GM19351 (cell line): ENCODE measurements at regions not wholly inside any gene's neighbourhood (a gene's known extent, or its start where the extent isn't known, plus 50 kb on each side); places are given as distances from the start of the nearest gene placed in this dataset.

Experiments
- ATAC-seq: cut with Tn5 transposase; IDR thresholded peaks from one replicate; pipeline ENCODE4 v1.9.1; 2021; ENCODE audit warnings: mild to moderate bottlenecking, moderate library complexity; ENCODE audit not compliant: unreplicated experiment

DNA sequence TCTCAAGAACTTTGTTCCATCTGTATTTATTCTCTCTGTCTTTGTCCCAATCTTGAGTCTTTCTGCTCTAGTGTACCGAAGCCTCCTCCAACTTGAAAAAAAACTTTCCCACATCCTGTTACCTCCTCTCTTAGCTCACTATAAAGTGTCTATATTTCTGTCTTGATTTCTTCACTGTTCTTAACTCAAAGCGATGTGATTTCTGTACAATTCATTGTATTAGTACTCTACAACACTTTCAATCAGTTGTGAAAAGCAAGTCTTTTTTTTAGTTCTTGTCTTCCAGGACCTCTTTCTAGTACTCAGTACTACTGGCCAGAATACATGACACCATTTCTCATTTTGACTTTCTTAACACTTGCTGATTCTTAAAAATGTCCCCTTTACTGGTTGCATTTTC, 353.5 kb upstream of the SATB1 start:
- no peak for ATAC-seq

DNA sequence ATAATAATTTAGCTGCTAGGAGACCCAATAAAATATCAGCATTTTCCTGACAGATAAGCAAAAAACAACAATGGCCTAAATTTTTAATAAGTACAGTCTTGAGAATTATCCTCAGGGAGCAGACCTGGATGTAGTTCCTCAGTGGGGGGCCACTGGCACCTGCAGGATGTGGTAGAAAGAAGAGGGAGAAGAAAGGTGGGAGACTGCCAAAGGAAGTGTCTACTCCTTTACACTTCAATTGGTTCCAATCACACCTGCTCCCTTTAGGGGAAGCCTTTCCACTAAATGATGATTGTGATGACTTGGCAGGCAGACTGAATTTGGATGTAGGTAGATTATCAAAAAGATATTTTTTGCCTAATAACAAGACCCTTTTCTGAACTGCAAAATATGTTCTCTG, 353.0 kb upstream of the SATB1 start:
- no peak for ATAC-seq

GRCh38 chr3:18775501-18775900, 350.4 kb upstream of the SATB1 start:
- no peak for ATAC-seq

DNA sequence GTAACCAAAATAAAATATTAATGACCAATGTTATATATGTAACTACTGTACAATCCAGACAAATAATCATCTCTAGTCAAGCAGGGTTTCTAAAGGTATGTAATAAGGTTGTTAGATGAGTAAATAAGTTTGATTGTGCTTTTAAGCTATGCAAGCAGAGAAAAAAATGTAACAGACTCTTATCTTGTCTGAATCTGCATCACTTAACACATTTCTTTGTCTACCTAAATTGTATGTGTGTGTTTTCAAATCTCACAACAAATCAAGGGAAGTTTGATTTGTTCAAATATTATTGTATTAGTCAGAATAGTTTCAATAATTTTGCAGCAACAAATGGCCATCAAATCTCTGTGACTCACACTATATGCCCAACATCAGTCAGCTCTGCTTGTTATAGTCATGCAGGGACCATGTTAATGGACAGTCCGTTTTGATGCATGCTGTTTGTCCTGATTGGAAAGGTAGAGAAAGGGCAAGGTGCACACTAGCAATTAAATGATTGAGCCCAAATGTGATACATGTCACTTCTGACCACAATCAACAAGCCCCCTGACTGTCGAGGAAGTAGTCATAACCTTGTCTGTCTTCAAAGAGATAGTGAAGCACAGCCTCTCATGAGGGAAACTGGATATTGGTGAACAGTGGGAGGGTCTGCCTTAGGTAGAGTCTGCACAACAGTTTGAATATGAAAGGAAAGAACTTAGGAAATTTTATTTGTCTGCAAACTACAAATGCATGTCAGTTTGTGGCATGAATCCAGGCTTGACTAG, 349.4 kb upstream of the SATB1 start:
- ATAC-seq, result no peak

DNA sequence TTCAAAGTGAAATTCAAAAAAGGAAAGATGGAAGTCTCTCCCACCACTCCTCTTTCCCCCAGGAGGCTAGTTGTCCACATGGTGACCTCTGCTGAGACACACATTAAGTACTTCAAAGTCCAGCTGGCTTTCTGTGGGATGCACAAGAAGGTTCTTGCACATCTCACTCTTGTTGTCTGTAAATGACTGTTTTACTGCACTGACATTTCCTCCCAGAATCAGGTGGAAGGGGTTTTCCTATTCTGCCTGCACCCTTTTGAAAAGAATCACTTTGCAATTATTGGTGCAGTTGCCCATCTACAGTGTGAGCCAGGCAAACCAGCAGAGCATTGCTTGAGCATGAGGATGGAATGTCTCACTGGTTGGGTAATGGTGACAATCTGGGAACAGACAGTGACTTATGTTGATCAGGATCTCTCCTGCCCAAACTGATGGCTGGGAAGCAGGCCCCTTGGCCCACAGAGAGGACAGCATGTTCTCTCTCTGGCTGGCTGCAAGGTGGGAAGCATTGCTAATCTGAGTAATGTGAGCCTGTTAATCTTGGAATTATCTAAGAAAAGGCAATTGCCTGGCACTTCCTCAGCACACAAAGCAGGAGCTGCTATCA, 347.7 kb upstream of the SATB1 start:
- no peak for ATAC-seq

DNA sequence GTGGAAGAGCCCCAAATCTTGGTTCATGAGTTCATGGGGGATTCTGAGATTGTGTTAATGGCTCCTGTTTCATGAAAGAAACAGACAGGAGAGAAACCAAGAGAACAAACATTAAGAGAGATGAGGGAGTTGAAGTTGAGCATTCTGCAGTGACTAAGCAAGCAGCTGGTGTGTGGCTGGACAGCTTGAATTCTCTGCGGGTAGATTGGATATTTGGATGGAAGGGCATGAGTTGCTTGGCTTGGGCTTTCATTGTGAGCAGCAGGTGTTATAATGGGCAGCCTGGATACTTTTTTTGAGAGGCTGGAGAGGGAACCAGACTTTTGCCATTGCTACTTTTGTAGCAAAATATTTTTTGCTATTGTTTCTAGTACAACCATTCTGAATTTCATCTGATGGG, 346.8 kb upstream of the SATB1 start:
- ATAC-seq, result no peak

DNA sequence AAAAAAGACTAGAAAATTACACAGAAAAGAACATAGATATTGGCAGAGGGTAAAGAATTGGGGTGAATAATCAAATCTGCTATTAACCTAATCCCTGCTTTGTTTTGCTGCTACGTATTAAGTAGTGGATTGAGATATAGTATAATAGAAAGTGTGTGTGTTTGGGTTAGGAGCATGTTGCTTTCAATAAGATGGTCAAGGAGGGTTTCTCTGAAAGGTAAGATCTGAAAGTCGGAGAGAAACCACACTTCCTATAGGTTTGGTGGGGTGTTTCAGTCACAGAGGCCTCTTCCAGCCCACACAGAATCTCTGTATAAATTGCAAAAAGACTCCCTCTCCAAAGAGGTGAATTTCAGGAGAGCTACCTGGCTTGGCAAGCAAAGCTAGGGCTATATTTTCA, 345.7 kb upstream of the SATB1 start:
- ATAC-seq, result no peak

DNA sequence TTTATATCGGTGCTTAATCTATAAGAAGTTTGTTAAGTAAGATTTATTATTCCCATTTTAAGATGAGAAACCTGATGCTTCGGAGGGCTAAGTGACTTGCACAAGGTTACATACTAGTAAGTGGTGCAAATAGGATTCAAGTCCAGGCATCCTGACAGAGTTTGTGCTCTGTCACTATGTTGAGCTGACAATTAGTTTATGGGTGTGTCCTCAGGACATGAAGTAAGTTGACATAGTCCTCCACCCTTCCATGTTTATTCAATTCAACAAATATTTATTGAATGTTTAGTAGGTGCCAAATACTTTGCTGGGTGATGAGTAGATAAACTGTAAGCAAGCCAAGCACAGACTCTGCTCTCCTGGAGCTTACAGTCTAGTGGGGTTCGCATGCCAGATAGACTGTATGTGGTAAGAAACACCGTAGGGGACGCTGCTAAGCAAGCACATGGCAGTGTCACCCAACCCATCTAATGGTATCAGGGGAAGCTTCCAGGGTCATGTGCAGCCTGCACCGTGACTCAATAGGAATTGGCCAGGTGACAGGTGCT, 342.7 kb upstream of the SATB1 start:
- no peak for ATAC-seq

GRCh38 chr3:18766974-18767373, 341.8 kb upstream of the SATB1 start:
- no peak for ATAC-seq

DNA sequence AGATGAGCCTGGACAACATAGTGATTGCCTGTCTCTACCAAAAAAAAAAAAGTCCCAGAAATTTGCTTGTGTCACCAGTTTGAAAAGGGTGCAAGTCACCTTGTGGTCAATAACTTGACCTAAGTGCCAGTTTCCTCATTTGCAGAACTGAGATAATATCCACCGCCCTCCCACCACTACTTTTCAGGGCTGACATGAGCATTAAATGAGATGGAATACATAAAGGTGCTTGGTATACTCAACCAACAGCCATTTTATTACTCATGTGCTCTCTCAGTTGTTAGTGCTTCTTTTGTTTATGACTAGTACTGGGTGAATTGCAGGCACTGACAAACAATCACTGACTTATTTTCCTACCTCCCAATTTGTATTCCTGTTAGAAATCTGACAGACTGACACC, 340.5 kb upstream of the SATB1 start:
- ATAC-seq, result no peak

DNA sequence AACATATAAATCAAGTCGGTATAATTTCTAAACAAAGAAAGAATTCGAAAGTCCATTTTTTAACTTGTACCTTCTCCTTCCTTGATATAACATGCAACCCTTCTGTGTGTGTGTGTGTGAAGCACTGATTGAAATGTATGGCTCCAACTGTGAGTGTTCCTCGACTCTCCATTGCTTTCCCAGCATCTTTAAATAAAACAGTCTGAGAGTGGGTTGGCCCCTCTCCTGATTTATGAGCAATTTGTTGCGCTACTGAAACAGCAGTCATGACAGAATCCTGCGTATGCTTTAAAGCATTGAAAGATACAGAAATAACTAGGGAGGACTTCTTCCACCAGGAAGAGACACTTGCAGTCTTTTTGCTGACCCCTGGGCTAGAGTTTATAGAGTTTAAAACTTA, 340.0 kb upstream of the SATB1 start:
- ATAC-seq, result no peak

DNA sequence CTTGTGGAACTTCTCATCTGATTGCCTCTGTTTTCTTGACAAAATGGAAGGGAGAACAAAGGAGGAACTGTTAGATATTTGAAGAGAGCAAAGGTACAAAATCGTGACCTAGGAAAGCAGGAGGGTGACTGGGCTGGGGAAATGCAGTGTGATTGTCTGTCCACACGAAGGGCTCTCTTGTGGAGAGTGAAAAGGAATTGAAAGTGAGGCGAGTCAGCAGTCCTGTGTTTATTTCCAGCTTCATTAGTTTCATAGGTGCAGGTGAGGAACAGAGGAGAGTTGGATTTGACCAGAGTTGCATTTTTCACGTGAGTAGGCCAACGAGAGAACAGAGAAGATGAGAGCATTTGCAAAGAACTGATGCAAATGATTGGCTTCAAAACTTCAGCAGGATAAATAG, 336.4 kb upstream of the SATB1 start:
- no peak for ATAC-seq

DNA sequence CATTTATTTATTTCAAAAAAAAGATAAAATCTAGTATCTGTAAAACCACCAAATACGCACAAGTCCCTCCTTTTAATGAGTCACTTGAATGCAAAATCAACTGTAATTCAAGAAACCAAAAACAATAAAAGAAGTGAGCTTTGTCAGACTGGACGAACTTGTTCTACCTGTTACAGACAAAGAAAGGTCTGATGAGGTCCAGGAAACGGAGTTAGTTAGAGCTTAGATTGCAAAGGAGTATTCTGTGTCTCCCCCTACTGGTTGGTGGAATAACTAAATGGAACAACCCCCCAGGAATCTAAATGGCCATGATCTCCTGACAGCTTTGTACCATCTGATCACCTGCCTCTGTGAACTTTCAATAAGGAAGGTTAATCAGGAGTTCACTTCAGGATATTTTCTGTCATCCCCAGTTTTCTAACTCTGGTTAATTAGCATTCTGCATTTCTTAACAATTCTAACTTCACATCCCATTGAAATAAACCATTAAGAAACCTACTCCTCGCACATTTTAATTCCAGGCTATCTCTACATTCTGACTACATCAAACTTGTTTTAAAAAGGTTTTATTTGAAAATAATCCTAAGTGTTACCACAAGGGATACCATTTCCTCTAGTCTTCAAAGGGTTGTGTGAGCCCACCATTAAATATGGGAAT, 333.0 kb upstream of the SATB1 start:
- peak; percentile 92 for ATAC-seq

GRCh38 chr3:18757476-18757875, 332.3 kb upstream of the SATB1 start:
- no peak for ATAC-seq

DNA sequence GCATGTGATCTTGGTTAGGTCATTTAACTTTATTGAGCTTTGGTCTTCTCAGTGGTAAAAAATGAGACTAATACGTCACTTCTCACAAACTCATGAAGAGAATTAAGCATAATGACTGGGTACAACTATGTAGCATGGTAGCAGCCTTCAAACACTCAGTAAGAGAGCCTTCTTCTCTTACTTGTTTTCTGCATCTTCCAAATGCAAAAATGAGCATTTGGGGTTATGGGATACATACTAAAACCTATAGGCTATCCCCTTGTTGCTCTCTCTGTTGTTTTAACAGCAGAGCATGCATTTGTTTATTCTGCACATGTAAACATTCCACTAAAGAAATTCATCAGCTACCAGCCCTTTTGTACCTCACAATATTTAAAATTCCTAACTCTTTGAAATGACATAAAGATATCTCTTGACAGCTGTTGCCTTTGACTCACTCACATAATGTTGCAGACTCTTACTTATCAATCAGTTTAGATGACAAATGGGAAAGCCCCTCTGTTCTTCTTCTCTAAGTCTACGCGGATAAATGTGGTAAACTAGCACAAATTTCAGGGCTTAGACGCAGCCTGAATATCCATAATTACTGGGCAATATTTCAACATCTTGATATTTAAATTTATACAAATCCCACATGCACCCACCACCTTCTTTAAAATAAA, 327.3 kb upstream of the SATB1 start:
- no peak for ATAC-seq

DNA sequence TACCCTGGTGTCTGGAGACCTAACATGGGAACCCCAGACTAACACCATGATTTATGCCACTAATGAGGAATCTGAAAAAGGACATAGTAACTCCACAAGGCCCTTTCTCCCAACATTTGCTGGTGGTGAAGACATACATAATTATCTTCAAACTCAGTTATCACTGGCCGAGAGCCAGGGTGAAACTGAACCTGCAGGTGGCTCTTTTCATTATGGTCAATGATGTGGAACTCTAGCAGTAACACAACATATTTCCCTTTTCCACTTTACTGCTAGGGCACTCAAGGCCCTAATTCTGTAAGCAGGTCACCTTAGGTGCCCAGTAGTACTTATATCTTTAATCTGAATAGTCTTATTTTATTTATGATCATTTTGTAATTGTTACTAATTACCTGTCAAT, 326.4 kb upstream of the SATB1 start:
- ATAC-seq, result peak; percentile 63

DNA sequence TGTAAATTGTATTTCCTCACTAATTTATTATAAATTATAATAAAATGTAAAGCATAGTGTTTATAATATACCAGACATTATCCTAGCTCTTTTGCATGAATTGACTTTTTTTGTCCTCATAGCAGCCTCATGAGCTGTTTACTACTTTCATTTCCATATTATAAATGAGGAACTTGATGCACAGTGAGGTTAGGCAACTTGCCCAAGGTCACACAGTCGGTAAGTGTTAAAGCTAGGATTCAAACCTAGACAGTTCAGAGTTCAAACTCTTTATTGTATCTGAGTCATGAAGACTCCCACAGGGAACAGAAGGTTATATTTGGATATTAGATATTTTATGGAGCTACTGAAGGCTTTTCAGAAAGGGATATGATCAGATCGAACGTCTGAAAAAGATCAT, 322.2 kb upstream of the SATB1 start:
- no peak for ATAC-seq

DNA sequence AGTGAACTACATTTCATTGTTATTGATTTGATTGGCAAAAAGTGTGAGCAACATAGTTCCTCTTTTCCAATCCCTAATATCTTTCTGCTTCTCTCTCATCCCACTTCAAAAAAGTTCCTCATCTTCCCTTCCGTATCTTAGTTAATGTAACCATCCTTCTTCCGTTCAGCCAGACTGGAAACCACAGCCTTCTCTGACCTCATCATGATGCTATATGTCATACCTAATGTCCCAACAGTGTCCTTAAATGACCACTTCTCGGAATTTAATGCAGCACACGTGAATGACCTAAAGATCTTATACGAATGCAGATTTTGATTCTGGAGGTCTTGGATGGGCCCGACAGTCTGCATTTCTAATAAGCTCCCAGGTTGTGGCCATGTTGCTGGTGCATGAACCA, 320.3 kb upstream of the SATB1 start:
- no peak for ATAC-seq

DNA sequence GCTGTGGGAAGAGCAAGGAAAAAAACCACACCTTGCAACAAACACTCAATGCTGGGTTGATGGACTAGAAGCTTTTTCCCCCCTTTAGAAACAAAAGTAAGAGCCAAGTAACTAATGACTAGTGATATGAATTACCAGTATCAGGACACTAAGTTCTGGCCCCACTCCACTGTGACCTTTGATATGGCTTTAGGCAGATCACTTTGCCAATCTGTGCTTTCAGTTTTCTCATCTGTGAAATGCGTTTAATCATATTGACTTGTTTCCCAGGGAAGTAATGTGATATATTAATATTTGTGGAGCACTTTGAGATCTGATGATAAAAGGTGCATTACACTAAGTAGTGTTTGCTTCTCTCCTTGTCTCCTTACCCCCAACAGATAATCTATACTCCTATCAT, 319.3 kb upstream of the SATB1 start:
- no peak for ATAC-seq

DNA sequence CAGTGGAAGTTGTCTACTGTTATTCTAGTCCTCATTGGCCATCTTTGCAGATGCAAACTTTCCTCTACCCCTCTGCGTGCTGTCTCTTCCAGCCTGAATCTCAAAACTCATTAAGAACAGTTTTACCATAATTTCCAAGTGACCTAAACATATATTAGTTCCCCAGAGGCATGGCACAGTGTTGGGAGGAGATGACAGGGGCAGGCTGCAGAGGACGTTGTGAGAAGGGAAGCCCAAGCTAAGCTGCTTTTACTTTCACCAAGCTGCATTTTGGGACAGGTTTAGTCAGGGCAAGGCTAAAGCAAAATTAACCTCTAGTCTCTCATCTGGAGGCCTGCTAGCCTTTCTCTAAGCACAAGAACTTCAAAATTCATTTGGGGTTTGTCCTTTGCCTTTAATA, 318.6 kb upstream of the SATB1 start:
- ATAC-seq, result no peak
